Stimulated activated CD4-positive, alpha-beta T cell treated with anti-CD3 and anti-CD28 coated beads, Interleukin-2, amount 100 ng/mL, for 48 hours (primary cell): ENCODE measurements at regions not wholly inside any gene's neighbourhood (a gene's known extent, or its start where the extent isn't known, plus 50 kb on each side); places are given as distances from the start of the nearest gene placed in this dataset.

Experiments used
- DNase-seq, 2 donors: peaks; one replicate each; pipeline ENCODE4 v3.0.0-alpha.2; 2020

DNA sequence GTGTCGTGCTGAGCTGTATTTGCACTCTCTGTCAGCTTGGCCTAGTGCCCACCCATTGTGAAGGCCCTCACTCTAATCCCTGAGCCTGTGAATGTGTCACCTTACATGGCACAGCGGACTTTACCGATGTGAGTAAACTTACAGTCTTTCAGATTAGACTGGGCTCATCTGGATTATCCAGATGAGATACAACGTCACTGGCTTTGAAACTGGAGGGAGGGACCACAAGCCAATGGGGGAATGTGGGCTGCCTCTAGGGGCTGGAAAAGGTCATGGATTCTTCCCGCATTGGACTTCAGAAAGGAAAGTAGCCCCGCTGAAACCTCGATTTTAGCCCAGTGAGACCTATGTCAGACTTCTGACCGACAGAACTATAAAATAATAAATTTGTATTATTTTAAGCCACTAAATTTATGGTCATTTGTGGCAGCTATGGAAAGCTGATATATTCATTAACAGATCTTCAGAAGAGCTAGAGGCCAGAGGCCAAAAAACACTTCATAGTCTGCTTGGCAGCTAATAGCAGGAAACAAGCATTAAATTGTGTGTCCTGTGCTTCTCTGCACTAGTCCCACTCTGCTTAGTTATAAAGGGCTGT lies 139.0 kb upstream of the GAS1 start:
- no peak for DNase-seq

DNA sequence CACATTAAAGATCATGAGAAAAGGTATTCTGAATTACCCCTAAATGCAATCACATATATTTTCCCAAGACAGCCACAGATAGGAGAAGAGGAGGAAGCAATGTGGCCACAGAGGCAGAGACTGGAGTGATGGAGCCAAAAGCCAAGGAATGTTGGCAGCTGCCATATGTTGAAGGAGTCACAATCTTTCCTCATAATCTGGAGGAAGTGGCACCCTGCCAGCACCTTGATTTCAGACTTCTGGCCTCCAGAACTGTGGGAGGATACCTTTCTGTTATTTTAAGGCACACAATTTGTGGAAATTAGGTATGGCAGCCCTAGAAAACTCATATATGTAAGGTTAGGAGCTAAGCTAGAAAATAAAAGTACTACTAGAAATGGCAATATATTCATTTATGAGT lies 139.9 kb upstream of the GAS1 start:
- no peak for DNase-seq

GRCh38 chr9:87088192-87088591 lies 140.9 kb upstream of the GAS1 start:
- DNase-seq, result no peak

DNA sequence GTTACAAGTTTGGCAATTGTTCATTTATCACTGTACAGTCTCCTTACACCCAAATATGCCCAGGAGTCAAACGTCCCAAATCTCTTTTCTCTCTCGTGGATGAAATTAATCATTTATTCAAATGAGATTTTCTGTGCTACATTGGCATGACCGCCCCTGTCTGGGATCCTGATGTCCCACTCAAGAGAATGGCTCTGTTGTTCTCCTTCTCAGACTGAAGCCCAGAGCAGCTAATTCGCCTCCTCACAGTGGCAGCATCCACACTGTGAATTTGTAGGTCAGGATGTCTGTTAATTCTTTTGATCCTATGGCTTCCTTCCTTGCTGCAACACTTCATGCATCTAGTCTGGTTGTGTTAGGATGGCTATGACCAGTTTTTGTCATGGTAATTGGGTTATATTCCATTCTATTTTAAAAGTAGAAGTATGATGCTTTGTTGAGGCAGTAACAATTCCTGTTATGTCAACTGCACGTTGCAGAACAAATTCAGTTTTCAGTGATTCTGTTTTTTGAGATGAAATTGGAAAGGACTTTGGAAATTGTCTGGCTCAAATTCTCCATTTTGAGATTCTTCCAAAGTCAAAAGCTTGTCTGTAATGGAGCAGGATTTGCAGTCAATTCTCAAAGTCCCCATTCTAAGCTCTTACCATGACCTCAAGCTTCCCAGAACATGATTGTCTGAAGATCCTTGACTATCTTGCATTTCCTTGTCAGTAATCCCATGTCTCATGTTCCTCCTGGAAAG lies 141.5 kb upstream of the GAS1 start:
- no peak for DNase-seq

DNA sequence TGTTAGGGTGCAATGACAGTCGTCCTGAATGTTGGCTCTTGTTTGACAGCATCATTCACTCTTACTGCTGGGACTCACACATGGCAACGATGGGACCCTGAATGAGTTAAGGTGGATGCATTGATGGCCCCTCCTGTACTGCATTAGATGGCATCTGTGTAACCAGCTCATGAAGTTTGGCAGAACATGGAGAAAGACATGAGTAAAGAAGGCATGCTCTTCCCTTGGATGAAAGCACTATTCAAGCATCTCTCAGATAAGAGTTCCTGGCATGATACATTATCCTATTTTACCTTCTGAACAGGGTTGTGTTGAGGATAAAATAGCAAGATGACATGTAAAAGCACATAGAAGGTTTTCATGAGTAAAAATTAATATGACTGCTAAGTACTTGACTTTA lies 142.2 kb upstream of the GAS1 start:
- no peak for DNase-seq

DNA sequence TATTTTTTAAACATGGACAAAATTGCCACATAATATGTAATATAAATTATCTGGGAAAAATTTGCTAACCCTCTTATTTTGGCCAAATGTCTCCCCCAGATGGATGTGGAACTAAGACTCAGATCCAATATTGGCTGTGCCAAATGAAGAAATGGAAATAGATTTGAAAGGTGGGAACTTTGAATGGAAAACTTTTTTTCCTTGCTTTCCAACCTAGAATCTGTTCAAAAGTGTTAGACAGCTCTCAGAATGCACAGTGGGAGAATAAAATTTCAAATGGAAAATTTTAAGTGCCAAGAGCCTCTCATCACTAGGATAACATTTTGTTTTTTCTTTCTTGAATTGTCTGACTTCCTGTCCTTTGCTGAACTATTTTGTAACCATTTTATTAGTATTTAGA lies 142.6 kb upstream of the GAS1 start:
- no peak for DNase-seq

GRCh38 chr9:87093777-87094176 lies 146.5 kb upstream of the GAS1 start:
- DNase-seq, result no peak

- DNase-seq, result no peak
Measured at GRCh38 chr9:87095951-87096350, 148.6 kb upstream of the GAS1 start.

- no peak for DNase-seq
Measured at GRCh38 chr9:87096506-87096905, 149.2 kb upstream of the GAS1 start.

- DNase-seq, result no peak
Measured at GRCh38 chr9:87097238-87097637, 149.9 kb upstream of the GAS1 start.

DNA sequence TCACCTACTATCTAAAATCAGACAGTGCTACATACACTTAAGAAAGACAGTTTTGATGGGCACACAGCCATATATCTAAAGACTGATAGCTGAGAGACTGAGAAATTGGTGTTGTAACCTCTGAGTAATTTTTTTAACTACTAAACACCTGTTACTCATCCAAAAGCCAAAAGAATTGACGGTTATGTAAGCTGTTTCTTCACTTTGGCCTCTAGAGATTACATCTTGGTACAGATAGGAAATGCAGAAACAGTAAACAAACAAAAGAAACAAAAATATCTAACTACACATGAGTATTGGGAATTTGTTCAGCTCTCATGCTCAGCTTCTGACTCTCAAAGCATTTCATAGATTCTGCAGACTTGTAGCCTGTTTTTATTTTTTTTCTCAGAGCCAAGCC lies 152.1 kb upstream of the GAS1 start:
- DNase-seq, result no peak

GRCh38 chr9:87100001-87100400 lies 152.7 kb upstream of the GAS1 start:
- no peak for DNase-seq

GRCh38 chr9:87102126-87102525 lies 154.8 kb upstream of the GAS1 start:
- DNase-seq, result no peak

- no peak for DNase-seq
Measured at GRCh38 chr9:87107072-87107471, 159.8 kb upstream of the GAS1 start.

DNA sequence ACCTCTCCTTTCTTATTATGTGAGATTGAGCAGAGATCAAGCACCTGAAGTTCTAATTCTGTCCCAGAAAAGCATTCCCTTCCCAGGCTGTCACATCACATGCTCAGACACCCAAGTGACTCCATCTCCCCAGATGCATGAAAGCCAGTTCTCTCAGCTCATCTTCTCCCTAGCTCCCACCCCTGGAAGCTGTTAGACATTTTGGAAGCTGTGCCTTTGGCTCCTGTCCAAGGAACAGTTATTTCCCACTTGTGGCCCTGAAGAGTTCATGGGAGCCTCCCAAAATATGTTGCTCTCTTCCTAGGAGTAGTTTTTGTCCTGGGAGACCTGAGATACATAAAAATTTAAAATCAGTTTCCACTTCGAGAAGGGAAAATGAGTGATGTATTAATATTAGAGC lies 161.4 kb upstream of the GAS1 start:
- no peak for DNase-seq

DNA sequence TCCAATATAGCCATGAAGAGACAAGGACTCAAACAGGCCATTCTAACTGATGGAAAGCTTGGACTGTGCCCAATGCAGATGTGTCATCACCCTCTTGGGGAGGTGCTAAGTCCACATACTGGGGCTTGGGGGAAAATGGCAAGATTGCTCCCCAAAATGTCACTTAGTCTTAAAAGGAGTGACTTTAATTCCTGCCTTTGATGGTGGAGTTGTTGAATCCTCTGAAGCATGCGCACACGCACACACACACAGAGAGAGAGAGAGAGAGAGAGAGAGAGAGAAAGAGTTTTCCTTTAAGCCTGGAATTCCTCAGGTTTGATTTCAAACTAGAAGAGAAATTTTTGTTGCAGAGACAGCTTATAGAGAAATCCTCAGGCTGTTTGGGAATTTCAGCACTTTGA lies 161.9 kb upstream of the GAS1 start:
- no peak for DNase-seq

DNA sequence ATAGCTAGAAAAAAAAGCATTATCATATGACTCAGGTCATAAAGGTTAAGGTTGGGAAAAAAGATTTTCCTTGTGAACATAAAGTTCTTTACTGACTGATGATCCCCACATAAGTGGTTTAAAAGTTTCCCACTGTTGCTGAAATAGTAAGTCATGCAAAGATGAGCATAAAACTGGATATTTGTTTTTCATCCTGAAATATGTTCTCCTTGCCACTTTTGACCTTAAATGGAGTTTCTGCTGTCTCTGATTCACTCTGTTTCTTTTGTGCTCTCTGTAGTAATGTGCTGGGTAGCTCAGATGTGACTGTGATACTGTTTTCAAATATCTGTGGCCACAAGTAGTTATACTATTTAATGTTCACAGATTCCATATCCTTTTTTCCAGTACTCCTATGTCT lies 162.5 kb upstream of the GAS1 start:
- no peak for DNase-seq

GRCh38 chr9:87111010-87111409 lies 163.7 kb upstream of the GAS1 start:
- DNase-seq, result no peak

GRCh38 chr9:87112656-87113055 lies 165.3 kb upstream of the GAS1 start:
- DNase-seq, result no peak

DNA sequence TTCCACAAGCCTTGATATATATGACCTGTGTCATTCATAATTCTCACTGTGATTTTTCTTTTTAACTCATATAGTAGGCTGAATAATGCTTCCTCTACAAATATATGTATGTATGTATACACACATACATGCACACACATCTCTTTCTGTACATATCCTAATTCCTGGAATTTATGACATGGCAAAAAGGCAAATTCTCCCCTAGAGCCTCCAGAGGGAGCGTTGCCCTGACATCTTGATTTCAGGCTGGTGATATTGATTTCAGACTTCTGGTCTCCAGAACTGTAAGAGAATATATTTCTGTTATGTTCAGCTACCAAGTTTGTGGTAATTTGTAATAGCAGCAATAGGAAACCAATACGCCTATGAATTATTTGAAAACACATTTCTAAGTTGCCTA lies 166.6 kb upstream of the GAS1 start:
- DNase-seq, result no peak

GRCh38 chr9:87115785-87116184 lies 168.5 kb upstream of the GAS1 start:
- DNase-seq, result no peak

DNA sequence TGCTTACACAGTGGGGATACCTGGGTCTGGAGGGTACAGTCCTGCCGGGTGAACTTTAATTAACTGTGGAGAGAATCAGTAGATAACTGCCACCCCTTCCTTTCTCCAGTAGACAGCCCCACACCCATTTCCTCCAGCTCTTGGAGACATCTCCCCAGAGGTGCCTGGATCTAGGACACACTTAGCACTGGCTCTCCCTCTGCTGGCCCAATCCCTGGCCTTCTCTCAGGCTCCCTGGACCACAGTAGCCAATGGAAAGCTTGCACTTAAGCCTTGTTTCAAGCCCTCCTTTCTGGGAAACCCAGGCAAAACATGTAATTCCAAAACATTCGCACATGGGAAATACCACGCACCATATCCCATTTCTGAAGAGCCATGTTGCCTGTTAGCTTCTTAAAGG lies 169.2 kb upstream of the GAS1 start:
- no peak for DNase-seq

DNA sequence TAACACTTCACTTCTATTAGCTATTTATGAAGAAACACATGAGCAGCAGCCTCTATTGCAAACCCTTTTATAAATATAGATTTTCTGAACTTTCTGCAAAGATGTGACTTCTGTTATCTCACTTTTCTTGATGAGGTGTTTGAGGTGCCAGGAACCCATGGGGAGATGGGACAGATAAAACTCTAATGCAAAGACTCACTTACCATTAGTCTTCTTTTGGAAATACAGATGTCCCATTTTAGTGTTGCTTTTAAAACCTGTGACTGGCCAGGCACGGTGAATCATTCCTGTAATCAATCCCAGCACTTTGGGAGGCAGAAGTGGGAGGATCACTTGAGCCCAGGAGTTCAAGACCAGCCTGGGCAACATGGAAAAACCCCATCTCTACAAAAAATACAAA lies 171.3 kb upstream of the GAS1 start:
- no peak for DNase-seq

DNA sequence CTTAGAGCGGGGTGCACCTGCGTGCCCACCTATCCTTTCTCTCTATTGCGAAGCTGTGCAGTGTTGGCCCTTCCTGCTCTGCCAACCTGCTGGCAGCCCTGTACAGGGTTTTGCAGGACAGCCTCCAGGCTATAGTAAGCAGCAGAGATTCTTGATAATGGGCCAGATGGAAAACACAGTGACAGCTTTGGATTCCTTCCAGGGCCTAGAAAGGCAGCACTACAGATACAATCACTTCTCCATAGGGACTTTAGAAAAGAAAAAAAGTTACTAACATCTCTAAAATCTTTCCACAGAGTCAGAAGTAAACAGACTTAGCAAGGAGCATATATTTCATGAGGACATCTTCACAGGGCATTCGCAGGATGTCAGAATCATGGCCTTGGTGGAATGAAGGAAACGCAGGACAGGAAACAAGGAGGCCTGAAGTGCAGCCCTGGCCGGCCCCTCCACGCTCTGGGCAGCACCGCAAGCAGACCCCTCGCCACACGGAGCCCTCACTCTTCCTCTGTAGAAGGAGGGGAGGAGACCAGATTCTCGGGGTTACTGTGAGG lies 172.1 kb upstream of the GAS1 start:
- DNase-seq, result no peak

- no peak for DNase-seq
Measured at GRCh38 chr9:87120610-87121009, 173.3 kb upstream of the GAS1 start.
